MM.1S (cell line): ENCODE measurements at regions not wholly inside any gene's neighbourhood (a gene's known extent, or its start where the extent isn't known, plus 50 kb on each side); places are given as distances from the start of the nearest gene placed in this dataset.

ENCODE experiments used
- EZH2 ChIP-seq: fragments of 300-600 bp; sonication (generic); optimal IDR thresholded peaks from 2 replicates; pipeline ENCODE3; 2017; ENCODE audit warnings: low read depth, mild to moderate bottlenecking, antibody characterized with exemption, low read length, mixed read lengths
- EZH2phosphoT487 ChIP-seq: fragments of 300-600 bp; sonication (generic); IDR thresholded peaks from 2 replicates; pipeline ENCODE4 v1.6.1; 2018; ENCODE audit warnings: antibody characterized with exemption, low read length
- TF ChIP-seq, protein P1 (sequence below): fragments of 300-600 bp; sonication (generic); IDR thresholded peaks from 2 replicates; pipeline ENCODE4 v1.5.1; 2016; ENCODE audit warnings: antibody characterized with exemption, low read length, mixed read lengths

DNA sequence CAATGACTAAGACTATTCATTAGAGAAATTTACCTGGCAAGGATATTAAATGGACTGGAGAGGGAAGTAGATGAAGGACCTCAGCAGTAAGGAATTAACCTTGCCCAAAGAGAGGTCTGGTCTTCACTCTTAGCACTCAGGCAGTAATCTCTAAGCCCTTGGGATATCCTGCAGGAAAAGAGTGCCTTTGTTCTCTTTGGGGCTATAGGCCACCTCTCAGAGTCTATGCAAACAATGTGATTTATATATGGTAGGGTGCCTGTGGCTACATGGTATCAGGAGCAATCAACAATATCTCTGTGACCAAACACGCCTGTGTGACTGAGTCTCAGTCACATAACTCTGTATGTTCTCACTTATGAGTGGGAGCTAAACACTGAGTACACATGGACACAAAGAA, 154.7 kb upstream of the CDK1 start:
- TF ChIP-seq EZH2, result no peak
- TF ChIP-seq, protein P1, sequence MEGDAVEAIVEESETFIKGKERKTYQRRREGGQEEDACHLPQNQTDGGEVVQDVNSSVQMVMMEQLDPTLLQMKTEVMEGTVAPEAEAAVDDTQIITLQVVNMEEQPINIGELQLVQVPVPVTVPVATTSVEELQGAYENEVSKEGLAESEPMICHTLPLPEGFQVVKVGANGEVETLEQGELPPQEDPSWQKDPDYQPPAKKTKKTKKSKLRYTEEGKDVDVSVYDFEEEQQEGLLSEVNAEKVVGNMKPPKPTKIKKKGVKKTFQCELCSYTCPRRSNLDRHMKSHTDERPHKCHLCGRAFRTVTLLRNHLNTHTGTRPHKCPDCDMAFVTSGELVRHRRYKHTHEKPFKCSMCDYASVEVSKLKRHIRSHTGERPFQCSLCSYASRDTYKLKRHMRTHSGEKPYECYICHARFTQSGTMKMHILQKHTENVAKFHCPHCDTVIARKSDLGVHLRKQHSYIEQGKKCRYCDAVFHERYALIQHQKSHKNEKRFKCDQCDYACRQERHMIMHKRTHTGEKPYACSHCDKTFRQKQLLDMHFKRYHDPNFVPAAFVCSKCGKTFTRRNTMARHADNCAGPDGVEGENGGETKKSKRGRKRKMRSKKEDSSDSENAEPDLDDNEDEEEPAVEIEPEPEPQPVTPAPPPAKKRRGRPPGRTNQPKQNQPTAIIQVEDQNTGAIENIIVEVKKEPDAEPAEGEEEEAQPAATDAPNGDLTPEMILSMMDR, result no peak
- no peak for TF ChIP-seq EZH2phosphoT487
